HUES6 (cell line): ENCODE measurements at regions not wholly inside any gene's neighbourhood (a gene's known extent, or its start where the extent isn't known, plus 50 kb on each side); places are given as distances from the start of the nearest gene placed in this dataset.
"Not testable (repeated sequence)": the region's sequence is repeated elsewhere in the genome, so short reads cannot be mapped to it uniquely, and the experiment has no call there.

Experiments used
- H3K27ac ChIP-seq: 2 replicates; pipeline ENCODE4 v1.7.0; 2013; ENCODE audit warnings: low read depth, mild to moderate bottlenecking, low read length, inconsistent platforms
- H3K27me3 ChIP-seq: 2 replicates; pipeline ENCODE4 v1.6.1; 2013; ENCODE audit warnings: low read length; ENCODE audit not compliant: control insufficient read depth, insufficient read depth
- H3K36me3 ChIP-seq: 2 replicates; pipeline ENCODE4 v1.6.1; 2013; ENCODE audit warnings: low read length; ENCODE audit not compliant: control insufficient read depth, insufficient read depth
- H3K4me1 ChIP-seq: 2 replicates; pipeline ENCODE4 v1.6.1; 2013; ENCODE audit warnings: low read length; ENCODE audit not compliant: control insufficient read depth, insufficient read depth
- H3K4me3 ChIP-seq: 2 replicates; pipeline ENCODE4 v1.5.1; 2013; ENCODE audit warnings: low read depth, low read length
- H3K9ac ChIP-seq: one replicate; pipeline ENCODE4 v1.6.1; 2013; ENCODE audit warnings: mild to moderate bottlenecking, low read length
- H3K9me3 ChIP-seq: 2 replicates; pipeline ENCODE4 v1.6.1; 2013; ENCODE audit warnings: low read depth, low read length; ENCODE audit not compliant: control insufficient read depth, insufficient read depth

- not testable (repeated sequence) for H3K27ac ChIP-seq, H3K4me3 ChIP-seq, H3K36me3 ChIP-seq, H3K4me1 ChIP-seq, H3K9me3 ChIP-seq, H3K9ac ChIP-seq, H3K27me3 ChIP-seq
These were observed 57.0 kb upstream of the NEUROD1 start for GRCh38 chr2:181737302-181737701.

- no peak overlapping the region for H3K27ac ChIP-seq
- no peaks in the 10 kb centered on the region for H3K4me1 ChIP-seq
- H3K36me3 ChIP-seq, result no peaks in the 10 kb centered on the region
- H3K9ac ChIP-seq, result no peak overlapping the region
- H3K27me3 ChIP-seq, result no peaks in the 10 kb centered on the region
- no peak overlapping the region for H3K4me3 ChIP-seq
- no peaks in the 10 kb centered on the region for H3K9me3 ChIP-seq
These were observed 57.8 kb upstream of the NEUROD1 start for GRCh38 chr2:181738074-181738473.

- Histone ChIP-seq H3K4me3 (no peak overlapping the region), H3K9ac (no peak overlapping the region), H3K36me3 (no peaks in the 10 kb centered on the region), H3K4me1 (no peaks in the 10 kb centered on the region), H3K27me3 (no peaks in the 10 kb centered on the region), H3K27ac (no peak overlapping the region), H3K9me3 (no peaks in the 10 kb centered on the region)
These were observed 58.2 kb upstream of the NEUROD1 start for GRCh38 chr2:181738563-181738962.

- Histone ChIP-seq H3K27ac (no peak overlapping the region), H3K9ac (no peak overlapping the region), H3K4me3 (no peak overlapping the region), H3K27me3 (no peaks in the 10 kb centered on the region), H3K9me3 (no peaks in the 10 kb centered on the region), H3K36me3 (no peaks in the 10 kb centered on the region), H3K4me1 (no peaks in the 10 kb centered on the region)
These were observed 61.4 kb upstream of the NEUROD1 start for GRCh38 chr2:181741756-181742155.

- Histone ChIP-seq H3K4me1 (no peaks in the 10 kb centered on the region), H3K9ac (no peak overlapping the region), H3K4me3 (no peak overlapping the region), H3K36me3 (no peaks in the 10 kb centered on the region), H3K27me3 (no peaks in the 10 kb centered on the region), H3K9me3 (no peaks in the 10 kb centered on the region), H3K27ac (no peak overlapping the region)
These were observed 62.0 kb upstream of the NEUROD1 start for GRCh38 chr2:181742361-181742760.

- Histone ChIP-seq H3K9ac (no peak overlapping the region), H3K36me3 (no peaks in the 10 kb centered on the region), H3K27me3 (no peaks in the 10 kb centered on the region), H3K27ac (no peak overlapping the region), H3K9me3 (no peaks in the 10 kb centered on the region), H3K4me1 (no peaks in the 10 kb centered on the region), H3K4me3 (no peak overlapping the region)
These were observed 62.8 kb upstream of the NEUROD1 start for GRCh38 chr2:181742922-181743722.

GRCh38 chr2:181743723-181744031, 63.4 kb upstream of the NEUROD1 start:
- Histone ChIP-seq H3K27me3 (no peaks in the 10 kb centered on the region), H3K4me3 (no peak overlapping the region), H3K36me3 (no peaks in the 10 kb centered on the region), H3K9me3 (no peaks in the 10 kb centered on the region), H3K27ac (no peak overlapping the region), H3K4me1 (no peaks in the 10 kb centered on the region), H3K9ac (no peak overlapping the region)

GRCh38 chr2:181745796-181746540, 65.7 kb upstream of the NEUROD1 start:
- H3K27ac ChIP-seq, result no peak overlapping the region
- no peaks in the 10 kb centered on the region for H3K9me3 ChIP-seq
- no peak overlapping the region for H3K4me3 ChIP-seq
- H3K4me1 ChIP-seq, result no peaks in the 10 kb centered on the region; the same call in 1 of the 2 replicates
- no peaks in the 10 kb centered on the region for H3K27me3 ChIP-seq
- no peaks in the 10 kb centered on the region for H3K36me3 ChIP-seq
- no peak overlapping the region for H3K9ac ChIP-seq

- H3K9me3 ChIP-seq, result no peaks in the 10 kb centered on the region
- H3K27me3 ChIP-seq, result no peaks in the 10 kb centered on the region
- H3K36me3 ChIP-seq, result no peaks in the 10 kb centered on the region
- H3K4me3 ChIP-seq, result no peak overlapping the region
- no peaks in the 10 kb centered on the region; the same call in 1 of the 2 replicates for H3K4me1 ChIP-seq
- no peak overlapping the region for H3K9ac ChIP-seq
- no peak overlapping the region for H3K27ac ChIP-seq
These were observed 66.5 kb upstream of the NEUROD1 start for GRCh38 chr2:181746844-181747243.

- Histone ChIP-seq H3K4me1 (peaks cover 5% of the 10 kb centered on the region), H3K9ac (no peak overlapping the region), H3K27ac (no peak overlapping the region), H3K36me3 (no peaks in the 10 kb centered on the region), H3K27me3 (no peaks in the 10 kb centered on the region), H3K9me3 (no peaks in the 10 kb centered on the region), H3K4me3 (no peak overlapping the region)
These were observed 70.0 kb upstream of the NEUROD1 start for GRCh38 chr2:181750305-181750704.

GRCh38 chr2:181751266-181752030, 71.1 kb upstream of the NEUROD1 start:
- H3K4me1 ChIP-seq, result peaks cover 5% of the 10 kb centered on the region
- no peaks in the 10 kb centered on the region for H3K36me3 ChIP-seq
- H3K27ac ChIP-seq, result no peak overlapping the region
- H3K27me3 ChIP-seq, result no peaks in the 10 kb centered on the region
- no peaks in the 10 kb centered on the region for H3K9me3 ChIP-seq
- H3K4me3 ChIP-seq, result no peak overlapping the region
- H3K9ac ChIP-seq, result no peak overlapping the region
